ENCODE measurements at regions not wholly inside any gene's neighbourhood (a gene's known extent, or its start where the extent isn't known, plus 50 kb on each side); places are given as distances from the start of the nearest gene placed in this dataset.

GRCh38 chr5:155459889-155460500 is 446.4 kb downstream of the KIF4B start:
- Histone ChIP-seq H2AFZ (ENCODE audit: low read depth, low read length, poor library complexity, severe bottlenecking) (no peak overlapping the region), H3K4me1 (ENCODE audit: control insufficient read depth in 1 of 2, insufficient read depth in 2 of 2, low read length in 2 of 2) (no peaks in the 10 kb centered on the region), H3K27me3 (ENCODE audit: insufficient read depth, low read length) (no peaks in the 10 kb centered on the region), H3K9me3 (ENCODE audit: control insufficient read depth in 1 of 2, insufficient read depth in 1 of 2, low read depth in 1 of 2, low read length in 2 of 2) (no peaks in the 10 kb centered on the region; a peak in 1 of 4 replicates), H4K20me1 (ENCODE audit: insufficient read depth) (no peaks in the 10 kb centered on the region), H3K4me3 (replicated peaks in 1 of 2; ENCODE audit: low read depth in 1 of 2, low read length in 2 of 2) (no peak overlapping the region), H3K36me3 (ENCODE audit: control insufficient read depth in 1 of 2, insufficient read depth in 2 of 2, low read length in 2 of 2) (no peaks in the 10 kb centered on the region), H3K27ac (ENCODE audit: low read depth, low read length) (no peak overlapping the region), H3K79me2 (ENCODE audit: insufficient read depth, low read length) (no peaks in the 10 kb centered on the region), H3K4me2 (ENCODE audit: low read length) (no peak overlapping the region), H3K9me2 (ENCODE audit: insufficient read depth) (no peaks in the 10 kb centered on the region), H3K9ac (ENCODE audit: low read length) (no peak overlapping the region)
- no peak for ATAC-seq
- no peak for DNase-seq (ENCODE audit: low read depth, low spot score)
- BruUV-seq (replicated peaks): no TSS peak
- RAD21 ChIA-PET (ENCODE audit: low non-redundant PET in 1 of 2, low total read pairs in 2 of 2, uncharacterized antibody in 2 of 2, unreplicated experiment in 2 of 2): no interaction called here
- POLR2A ChIA-PET: no interaction called here
- CTCF ChIA-PET: no interaction called here
- TF ChIP-seq SIN3A (IDR thresholded peaks at IDR 0.05; ENCODE audit: low read depth) (no peak), TCF7L2 (IDR thresholded peaks at IDR 0.05; ENCODE audit: borderline replicate concordance, extremely low read depth, insufficient read depth, insufficient read length) (no peak), ZBTB33 (IDR thresholded peaks at IDR 0.05; ENCODE audit: extremely low read depth, insufficient replicate concordance, low read length) (no peak), SRF (IDR thresholded peaks at IDR 0.05; ENCODE audit: low read depth) (no peak), FOSL1 (IDR thresholded peaks at IDR 0.05; ENCODE audit: low read depth) (no peak), ZNF274 (IDR thresholded peaks at IDR 0.05; ENCODE audit: low read depth, low read length) (no peak), ZFX (IDR thresholded peaks at IDR 0.05) (no peak), CEBPB (IDR thresholded peaks at IDR 0.05; ENCODE audit: low read depth) (no peak), ATF3 (IDR thresholded peaks at IDR 0.05) (no peak), EZH2phosphoT487 (IDR thresholded peaks at IDR 0.05; ENCODE audit: borderline replicate concordance) (no peak), ELF1 (IDR thresholded peaks at IDR 0.05; ENCODE audit: borderline replicate concordance, low read depth) (no peak), SP1 (IDR thresholded peaks at IDR 0.05; ENCODE audit: low read depth) (no peak), CTCF (IDR thresholded peaks at IDR 0.05 in 2 of 3, conservative IDR thresholded peaks at IDR 0.05 in 1 of 3; ENCODE audit: borderline replicate concordance in 1 of 3, insufficient read depth in 1 of 3, low read depth in 2 of 3, low read length in 2 of 3) (no peak), MAX (IDR thresholded peaks at IDR 0.05) (no peak), EGR1 (IDR thresholded peaks at IDR 0.05; ENCODE audit: low read depth) (no peak), JUND (IDR thresholded peaks at IDR 0.05) (no peak)
- intact Hi-C loops (cut with micrococcal nuclease): no loop called here
